ENCODE measurements at regions not wholly inside any gene's neighbourhood (a gene's known extent, or its start where the extent isn't known, plus 50 kb on each side); places are given as distances from the start of the nearest gene placed in this dataset.

GRCh38 chr4:180913750-180914149, 1329.5 kb upstream of the TENM3 start:
- H3K9me3 ChIP-seq (replicated peaks in 1 of 2; ENCODE audit: control insufficient read depth in 1 of 2, insufficient read depth in 1 of 2, low read length in 2 of 2): peaks cover 0 to 5% of the 10 kb centered on the region in 2 donors
- no peak overlapping the region for H3K9ac ChIP-seq (ENCODE audit: insufficient read depth, low read length, poor library complexity, severe bottlenecking)
- H3K4me2 ChIP-seq (replicated peaks; ENCODE audit: extremely low read depth, low read length, poor library complexity, severe bottlenecking): no peak overlapping the region
- Mint-ChIP-seq H3K27me3 (ENCODE audit: low read depth in 3 of 3) (peaks cover 0 to 1% (median 0%) of the 10 kb centered on the region in 3 donors), H3K36me3 (no peaks in the 10 kb centered on the region), H3K4me3 (no peak overlapping the region), H3K27ac (no peak overlapping the region), H3K9me3 (peaks cover 0 to 5% (median 0%) of the 10 kb centered on the region in 7 donors), H3K4me1 (no peaks in the 10 kb centered on the region)
- H3K79me2 ChIP-seq (ENCODE audit: insufficient read depth, low read length): no peaks in the 10 kb centered on the region
- TF ChIP-seq CTCF (IDR thresholded peaks at IDR 0.05): no peak
- no CpG with 5 or more reads among the region's 1 CpG for WGBS (ENCODE audit: insufficient coverage)
- H3K4me1 ChIP-seq (ENCODE audit: control insufficient read depth in 1 of 2, insufficient read depth in 2 of 2, low read length in 2 of 2): no peaks in the 10 kb centered on the region
- H3K27ac ChIP-seq (ENCODE audit: low read depth in 1 of 2, low read length in 2 of 2): no peak overlapping the region
- no peak overlapping the region for H3K4me3 ChIP-seq (replicated peaks in 1 of 3; ENCODE audit: low read depth in 2 of 3, low read length in 3 of 3)
- H2AFZ ChIP-seq (ENCODE audit: insufficient read depth, low read depth, low read length, poor library complexity, severe bottlenecking): no peak overlapping the region
- H3K36me3 ChIP-seq (replicated peaks in 1 of 2; ENCODE audit: control insufficient read depth in 1 of 2, insufficient read depth in 2 of 2, low read length in 2 of 2): no peaks in the 10 kb centered on the region
- no peaks in the 10 kb centered on the region for H4K20me1 ChIP-seq (ENCODE audit: insufficient read depth, low read length)
- H3K27me3 ChIP-seq (ENCODE audit: control insufficient read depth in 2 of 2, insufficient read depth in 2 of 2, low read length in 2 of 2): no peaks in the 10 kb centered on the region
- DNase-seq: no peak
- intact Hi-C loops (cut with micrococcal nuclease): no loop called here

GRCh38 chr4:180923486-180923885, 1319.7 kb upstream of the TENM3 start:
- Histone ChIP-seq H3K4me2 (replicated peaks; ENCODE audit: extremely low read depth, low read length, poor library complexity, severe bottlenecking) (no peak overlapping the region), H3K27ac (ENCODE audit: low read depth in 1 of 2, low read length in 2 of 2) (no peak overlapping the region), H3K27me3 (ENCODE audit: control insufficient read depth in 2 of 2, insufficient read depth in 2 of 2, low read length in 2 of 2) (no peaks in the 10 kb centered on the region), H3K79me2 (ENCODE audit: insufficient read depth, low read length) (no peaks in the 10 kb centered on the region), H3K4me1 (ENCODE audit: control insufficient read depth in 1 of 2, insufficient read depth in 2 of 2, low read length in 2 of 2) (no peaks in the 10 kb centered on the region), H4K20me1 (ENCODE audit: insufficient read depth, low read length) (no peaks in the 10 kb centered on the region), H3K36me3 (replicated peaks in 1 of 2; ENCODE audit: control insufficient read depth in 1 of 2, insufficient read depth in 2 of 2, low read length in 2 of 2) (no peaks in the 10 kb centered on the region), H3K9ac (ENCODE audit: insufficient read depth, low read length, poor library complexity, severe bottlenecking) (no peak overlapping the region), H3K4me3 (replicated peaks in 1 of 3; ENCODE audit: low read depth in 2 of 3, low read length in 3 of 3) (no peak overlapping the region), H2AFZ (ENCODE audit: insufficient read depth, low read depth, low read length, poor library complexity, severe bottlenecking) (no peak overlapping the region), H3K9me3 (replicated peaks in 1 of 2; ENCODE audit: control insufficient read depth in 1 of 2, insufficient read depth in 1 of 2, low read length in 2 of 2) (no peaks in the 10 kb centered on the region)
- no peak for DNase-seq
- Mint-ChIP-seq H3K4me1 (no peaks in the 10 kb centered on the region), H3K9me3 (peaks cover 0 to 2% (median 0%) of the 10 kb centered on the region in 7 donors), H3K36me3 (no peaks in the 10 kb centered on the region), H3K4me3 (no peak overlapping the region), H3K27ac (no peak overlapping the region), H3K27me3 (ENCODE audit: low read depth in 3 of 3) (no peaks in the 10 kb centered on the region)
- no peak for TF ChIP-seq CTCF (IDR thresholded peaks at IDR 0.05)
- intact Hi-C loops (cut with micrococcal nuclease): no loop called here

Data from CD14-positive monocyte (primary cell).